ENCODE measurements at regions not wholly inside any gene's neighbourhood (a gene's known extent, or its start where the extent isn't known, plus 50 kb on each side); places are given as distances from the start of the nearest gene placed in this dataset.

- no peak for TF ChIP-seq CTCF (IDR thresholded peaks at IDR 0.05 in 2 of 3, conservative IDR thresholded peaks at IDR 0.05 in 1 of 3; ENCODE audit: insufficient read depth in 2 of 3, low read depth in 1 of 3, low read length in 3 of 3)
- no peak for TF ChIP-seq EZH2 (IDR thresholded peaks at IDR 0.05; ENCODE audit: borderline replicate concordance, low read depth, low read length)
- no peak for TF ChIP-seq NFE2L1 (tag; IDR thresholded peaks at IDR 0.05; ENCODE audit: borderline replicate concordance, low read depth)
- TF ChIP-seq MYNN (IDR thresholded peaks at IDR 0.05), result no peak
- no peak for TF ChIP-seq MYNN (CRISPR knock-in tag; IDR thresholded peaks at IDR 0.05)
- TF ChIP-seq TAF1 (IDR thresholded peaks at IDR 0.05; ENCODE audit: control insufficient read depth, extremely low read depth, insufficient read depth, low read length, severe bottlenecking), result no peak
- no peak for TF ChIP-seq THAP7 (CRISPR knock-in tag; IDR thresholded peaks at IDR 0.05)
- no peak for TF ChIP-seq ZNF384 (IDR thresholded peaks at IDR 0.05; ENCODE audit: low read depth, low read length)
These were observed 149.5 kb downstream of the BMP4 start for GRCh38 chr14:53807108-53807507.
